SK-N-MC (cell line): ENCODE measurements at regions not wholly inside any gene's neighbourhood (a gene's known extent, or its start where the extent isn't known, plus 50 kb on each side); places are given as distances from the start of the nearest gene placed in this dataset.

ENCODE experiments used
- DNase-seq: peaks from one replicate; pipeline ENCODE4 v3.0.0-alpha.2; 2011; ENCODE audit warnings: low read depth, low spot score
- H3K27ac ChIP-seq: fragments of 200-600 bp; sonication (generic); 2 replicates; pipeline ENCODE4 v1.5.1; 2016; ENCODE audit warnings: mixed run types
- H3K36me3 ChIP-seq: fragments of 200-600 bp; sonication (generic); 2 replicates; pipeline ENCODE4 v1.6.1; 2017; ENCODE audit warnings: antibody characterized with exemption, low read length, mixed read lengths; ENCODE audit not compliant: insufficient read depth
- H3K4me3 ChIP-seq: fragments of 200-600 bp; sonication (generic); 2 replicates; pipeline ENCODE4 v1.5.1; 2016
- H3K9ac ChIP-seq: fragments of 200-600 bp; sonication (generic); 2 replicates; pipeline ENCODE4 v1.8.0; 2017; ENCODE audit warnings: mixed run types, mixed read lengths; ENCODE audit not compliant: insufficient read length
- H3K9me3 ChIP-seq: fragments of 200-600 bp; sonication (generic); 2 replicates; pipeline ENCODE4 v1.6.1; 2017; ENCODE audit warnings: low read depth, mild to moderate bottlenecking, antibody characterized with exemption, low read length, moderate library complexity, mixed read lengths
- EZH2 ChIP-seq: fragments of 200-600 bp; sonication (generic); IDR thresholded peaks from one replicate; pipeline ENCODE4 v1.6.1; 2017; ENCODE audit warnings: antibody characterized with exemption
- FOXP2 ChIP-seq: optimal IDR thresholded peaks from 2 replicates; pipeline ENCODE3; 2011; ENCODE audit warnings: mild to moderate bottlenecking, moderate library complexity; ENCODE audit not compliant: insufficient read depth; ENCODE audit errors: extremely low read length, control extremely low read depth
- POLR2AphosphoS5 ChIP-seq: IDR thresholded peaks from 2 replicates; pipeline ENCODE4 v1.6.1; 2012; ENCODE audit warnings: mild to moderate bottlenecking, low read depth, low read length, borderline replicate concordance

DNA sequence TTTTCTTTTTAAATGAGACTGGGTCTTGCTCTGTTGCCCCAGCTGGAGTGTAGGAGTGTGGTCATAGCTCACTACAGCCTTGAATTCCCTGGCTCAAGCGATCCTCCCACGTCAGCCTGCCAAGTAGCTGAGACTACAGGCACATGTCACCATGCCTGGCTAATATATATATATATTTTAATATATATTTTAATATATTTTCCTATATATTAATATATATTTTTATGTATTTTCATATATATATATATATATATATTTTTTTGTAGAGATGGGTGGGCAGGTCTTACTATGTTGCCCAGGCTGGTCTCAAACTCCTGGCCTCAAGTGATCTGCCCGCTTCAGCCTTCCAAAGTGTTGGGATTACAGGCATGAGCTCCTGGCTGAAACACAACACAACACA lies 144.5 kb upstream of the GATA6 start:
- H3K9ac ChIP-seq: no peak overlapping the region
- no peak overlapping the region for H3K4me3 ChIP-seq
- no peaks in the 10 kb centered on the region for H3K9me3 ChIP-seq
- no peak overlapping the region for H3K27ac ChIP-seq
- H3K36me3 ChIP-seq: no peaks in the 10 kb centered on the region
- DNase-seq: no peak
- no peak for TF ChIP-seq FOXP2
- TF ChIP-seq EZH2: no peak
- TF ChIP-seq POLR2AphosphoS5: no peak

DNA sequence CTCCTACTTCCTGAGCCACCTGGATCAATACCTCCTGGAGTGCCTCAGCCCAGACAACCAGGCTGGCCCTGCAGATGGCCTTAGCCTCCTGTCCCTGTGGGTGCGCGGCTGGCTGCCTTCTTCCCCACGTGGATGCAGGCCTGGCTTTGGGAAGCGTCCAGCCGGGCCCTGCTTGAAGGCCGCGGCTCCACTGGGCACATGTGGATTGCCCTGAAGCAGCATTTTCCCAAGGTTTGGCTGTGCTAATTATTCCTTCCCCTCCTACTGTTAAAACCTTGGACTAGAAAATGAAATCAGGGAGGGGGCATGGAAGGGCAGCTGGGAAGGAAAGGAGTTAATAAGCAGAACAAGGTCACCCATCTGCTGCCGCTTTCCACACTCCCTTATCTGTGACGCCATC lies 143.0 kb upstream of the GATA6 start:
- no peak overlapping the region for H3K27ac ChIP-seq

DNA sequence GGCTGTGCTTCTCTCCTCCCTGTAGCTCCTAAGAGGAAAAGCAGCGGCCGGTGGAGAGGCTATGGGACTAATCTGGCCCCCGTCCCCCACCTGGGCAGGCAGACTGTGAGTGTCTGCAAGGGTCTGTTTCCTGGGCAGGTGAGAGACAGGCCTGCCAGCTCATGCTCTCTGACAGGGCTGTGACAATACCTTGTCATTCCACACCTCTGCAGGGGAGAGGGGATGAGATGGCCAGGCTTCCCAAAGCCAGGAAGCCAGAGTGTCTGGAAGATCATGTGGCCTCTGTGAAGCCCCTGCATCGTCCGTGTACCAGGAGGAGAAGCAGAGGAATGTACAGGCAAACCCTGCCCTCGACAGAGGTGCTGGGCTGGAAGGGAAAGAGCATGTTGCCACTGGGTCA lies 142.5 kb upstream of the GATA6 start:
- no peak overlapping the region for H3K27ac ChIP-seq
- no peak overlapping the region for H3K9ac ChIP-seq
- DNase-seq: no peak

More for the DNA sequence above, 143.0 kb upstream of the GATA6 start:
- H3K36me3 ChIP-seq: no peaks in the 10 kb centered on the region
- no peak for TF ChIP-seq EZH2
- TF ChIP-seq POLR2AphosphoS5: no peak
- TF ChIP-seq FOXP2: no peak
- DNase-seq: no peak
- H3K9me3 ChIP-seq: no peaks in the 10 kb centered on the region
- H3K9ac ChIP-seq: no peak overlapping the region
- H3K4me3 ChIP-seq: no peak overlapping the region

DNA sequence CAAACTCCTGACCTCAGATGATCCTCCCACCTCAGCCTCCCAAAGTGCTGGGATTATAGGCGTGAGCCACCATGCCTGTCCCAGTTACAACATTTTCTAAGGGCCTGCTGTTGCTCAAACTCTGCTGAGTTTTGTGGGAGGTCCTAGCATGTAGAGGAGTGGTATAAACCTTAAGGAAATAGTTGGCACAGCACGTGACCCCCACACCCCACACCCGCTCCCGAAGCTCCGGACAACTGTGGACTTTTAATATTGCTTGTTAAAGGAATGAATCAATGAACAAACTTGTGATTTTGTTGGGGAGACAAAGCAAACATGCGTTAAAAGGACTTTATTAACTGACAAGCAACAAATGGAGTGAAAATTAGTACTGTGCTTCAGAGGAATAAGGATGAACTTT lies 137.8 kb upstream of the GATA6 start:
- Histone ChIP-seq H3K4me3 (no peak overlapping the region), H3K9ac (no peak overlapping the region), H3K9me3 (no peaks in the 10 kb centered on the region), H3K27ac (no peak overlapping the region), H3K36me3 (no peaks in the 10 kb centered on the region)
- no peak for DNase-seq
- TF ChIP-seq EZH2 (no peak), POLR2AphosphoS5 (no peak), FOXP2 (no peak)

More for the DNA sequence above, 142.5 kb upstream of the GATA6 start:
- no peak for TF ChIP-seq EZH2
- no peak for TF ChIP-seq POLR2AphosphoS5
- no peak for TF ChIP-seq FOXP2
- no peaks in the 10 kb centered on the region for H3K9me3 ChIP-seq
- no peaks in the 10 kb centered on the region for H3K36me3 ChIP-seq
- no peak overlapping the region for H3K4me3 ChIP-seq

DNA sequence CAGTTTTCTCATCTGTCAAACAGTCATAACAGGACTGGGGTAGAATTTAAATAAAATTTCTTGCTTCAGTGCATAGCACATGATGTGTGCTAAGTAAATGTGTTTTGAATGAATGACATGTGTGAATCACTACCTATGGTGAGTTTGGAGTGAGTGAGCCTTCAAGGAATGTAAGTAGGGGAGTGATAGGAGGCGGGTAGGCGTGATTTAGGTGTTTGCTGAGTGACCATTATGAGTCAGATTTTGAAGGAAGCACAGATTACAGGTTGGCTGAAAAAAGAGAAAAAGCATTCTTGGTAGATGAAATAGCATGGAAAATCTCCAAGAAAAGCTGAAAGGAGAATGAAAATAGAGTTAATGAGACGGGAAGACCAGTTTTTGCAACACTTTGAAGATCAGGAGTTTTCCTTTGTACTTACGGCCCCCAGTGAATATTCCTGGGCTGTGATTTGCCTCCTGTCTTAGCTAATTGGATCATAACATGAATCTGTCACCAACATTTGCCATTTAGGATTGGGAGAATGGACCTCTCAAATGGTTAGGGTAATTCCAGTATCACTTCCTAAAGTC lies 136.9 kb upstream of the GATA6 start:
- Histone ChIP-seq H3K36me3 (no peaks in the 10 kb centered on the region), H3K9me3 (no peaks in the 10 kb centered on the region), H3K9ac (no peak overlapping the region), H3K4me3 (no peak overlapping the region), H3K27ac (no peak overlapping the region)
- no peak for TF ChIP-seq FOXP2
- TF ChIP-seq EZH2: no peak
- no peak for TF ChIP-seq POLR2AphosphoS5
- DNase-seq: no peak

DNA sequence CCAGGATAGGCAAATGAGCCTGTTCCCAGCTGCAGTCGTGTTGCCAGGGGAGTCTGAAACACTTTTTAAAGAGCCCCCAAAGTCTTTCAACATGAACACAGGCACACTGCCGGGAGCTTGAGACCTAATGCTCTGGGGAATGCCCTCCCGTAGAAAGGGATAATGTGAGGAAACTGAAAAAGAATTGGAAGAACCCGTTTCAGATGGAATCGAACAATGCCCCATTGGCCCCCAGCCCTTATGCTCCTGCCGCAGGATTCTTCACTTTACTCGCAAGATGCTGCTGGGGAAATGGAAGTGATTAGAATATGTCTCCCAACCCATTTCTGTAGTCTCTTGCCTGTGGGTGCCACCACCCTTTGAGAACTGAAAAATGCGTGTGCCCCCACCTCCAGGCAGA lies 136.3 kb upstream of the GATA6 start:
- TF ChIP-seq POLR2AphosphoS5: no peak
- TF ChIP-seq EZH2: no peak
- no peak for TF ChIP-seq FOXP2
- H3K36me3 ChIP-seq: no peaks in the 10 kb centered on the region
- no peak overlapping the region for H3K9ac ChIP-seq
- H3K4me3 ChIP-seq: no peak overlapping the region
- H3K27ac ChIP-seq: no peak overlapping the region
- no peak for DNase-seq
- no peaks in the 10 kb centered on the region for H3K9me3 ChIP-seq

DNA sequence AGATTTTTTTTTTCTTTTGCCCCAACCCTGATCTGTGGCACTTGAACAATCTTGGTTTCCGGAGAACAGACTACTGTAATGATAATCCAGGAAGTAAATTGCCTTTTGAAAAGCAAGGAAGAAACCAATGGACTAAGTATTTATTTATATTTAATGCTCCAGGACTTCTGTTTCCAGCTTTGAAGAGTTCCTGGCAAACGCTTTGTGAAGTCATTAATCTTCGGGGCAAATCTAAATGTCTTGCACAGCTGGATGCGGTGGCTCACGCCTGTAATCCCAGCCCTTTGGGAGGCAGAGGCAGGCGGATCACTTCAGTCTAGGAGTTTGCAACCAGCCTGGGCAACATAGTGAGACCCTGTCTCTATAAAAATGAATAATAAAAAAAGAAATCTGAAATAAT lies 135.1 kb upstream of the GATA6 start:
- DNase-seq: no peak
- no peak overlapping the region for H3K27ac ChIP-seq
- no peaks in the 10 kb centered on the region for H3K9me3 ChIP-seq
- H3K4me3 ChIP-seq: no peak overlapping the region
- H3K9ac ChIP-seq: no peak overlapping the region
- no peaks in the 10 kb centered on the region for H3K36me3 ChIP-seq
- no peak for TF ChIP-seq EZH2

DNA sequence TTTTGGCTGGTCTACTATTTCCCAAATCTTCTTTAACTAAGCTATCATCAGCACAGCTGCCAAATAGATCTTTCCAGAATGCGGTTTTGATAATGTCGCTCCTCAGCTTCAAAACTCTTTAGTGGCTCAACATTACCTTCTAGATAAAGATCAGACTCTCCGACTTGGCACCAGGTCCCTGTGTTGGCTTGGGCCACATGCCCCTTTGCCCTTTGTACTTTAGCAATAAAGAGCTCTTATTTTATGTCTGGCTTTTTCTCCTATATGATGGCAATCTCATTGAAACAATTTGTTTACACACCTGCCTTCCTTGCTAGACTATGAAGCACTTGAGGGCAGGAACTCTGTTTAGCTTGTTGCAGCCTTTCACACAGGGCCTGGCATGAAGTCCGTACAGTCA lies 128.9 kb upstream of the GATA6 start:
- Histone ChIP-seq H3K36me3 (no peaks in the 10 kb centered on the region), H3K4me3 (no peak overlapping the region), H3K9me3 (no peaks in the 10 kb centered on the region), H3K27ac (no peak overlapping the region), H3K9ac (no peak overlapping the region)
- TF ChIP-seq EZH2 (no peak), POLR2AphosphoS5 (no peak), FOXP2 (no peak)
- no peak for DNase-seq

DNA sequence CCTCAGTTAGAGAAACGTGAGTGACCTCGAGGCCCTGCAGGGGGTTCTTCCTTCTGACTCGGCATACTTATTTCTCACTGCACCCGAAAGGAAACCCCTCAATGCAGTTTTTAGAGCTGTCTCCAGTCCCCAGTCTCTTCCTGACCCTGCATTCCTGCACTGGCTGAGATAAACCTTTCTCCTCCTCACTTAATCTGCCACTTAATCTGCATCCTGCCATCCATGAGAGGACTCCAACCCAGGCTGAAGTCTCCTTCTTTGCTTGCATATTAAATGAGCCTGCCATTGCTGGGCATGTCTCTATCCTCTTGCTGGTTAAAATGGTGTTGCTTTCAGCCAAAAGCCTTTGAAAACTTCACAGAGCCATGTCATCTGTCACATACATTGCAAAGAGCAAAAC lies 125.6 kb upstream of the GATA6 start:
- no peak for TF ChIP-seq POLR2AphosphoS5
- TF ChIP-seq FOXP2: no peak
- TF ChIP-seq EZH2: no peak
- DNase-seq: no peak
- Histone ChIP-seq H3K4me3 (no peak overlapping the region), H3K27ac (no peak overlapping the region), H3K36me3 (no peaks in the 10 kb centered on the region), H3K9ac (no peak overlapping the region), H3K9me3 (no peaks in the 10 kb centered on the region)
